ENCODE measurements at regions not wholly inside any gene's neighbourhood (a gene's known extent, or its start where the extent isn't known, plus 50 kb on each side); places are given as distances from the start of the nearest gene placed in this dataset.

GRCh38 chr13:105144936-105145335, 1390.5 kb downstream of the EFNB2 start:
- no peak for TF ChIP-seq CTCF (IDR thresholded peaks at IDR 0.05)
- no peak for TF ChIP-seq POLR2A (IDR thresholded peaks at IDR 0.05; ENCODE audit: low read depth)
- TF ChIP-seq POLR2AphosphoS5 (IDR thresholded peaks at IDR 0.05) = no peak

Data from esophagus muscularis mucosa (tissue), 3 donors.